Transverse colon (tissue), 4 donors: ENCODE measurements at regions not wholly inside any gene's neighbourhood (a gene's known extent, or its start where the extent isn't known, plus 50 kb on each side); places are given as distances from the start of the nearest gene placed in this dataset.

Experiments
- CTCF ChIP-seq, 5 experiments: fragments of 200-600 bp in 3 of 5; fragments of 450-650 bp in 2 of 5; sonication (generic) in 3 of 5; IDR thresholded peaks; 1 replicate in 2 of 5; 2 replicates in 3 of 5; pipeline ENCODE4 v1.5.1; 2016 to 2017; ENCODE audit warnings: antibody characterized with exemption in 5 of 5, inconsistent platforms in 3 of 5, mild to moderate bottlenecking in 2 of 5, moderate library complexity in 1 of 5
- POLR2AphosphoS5 ChIP-seq, 3 donors: sonication (generic); formaldehyde crosslinking; IDR thresholded peaks; one replicate each; pipeline ENCODE4 v1.6.1; 2016; ENCODE audit warnings: antibody characterized with exemption in 3 of 3

DNA sequence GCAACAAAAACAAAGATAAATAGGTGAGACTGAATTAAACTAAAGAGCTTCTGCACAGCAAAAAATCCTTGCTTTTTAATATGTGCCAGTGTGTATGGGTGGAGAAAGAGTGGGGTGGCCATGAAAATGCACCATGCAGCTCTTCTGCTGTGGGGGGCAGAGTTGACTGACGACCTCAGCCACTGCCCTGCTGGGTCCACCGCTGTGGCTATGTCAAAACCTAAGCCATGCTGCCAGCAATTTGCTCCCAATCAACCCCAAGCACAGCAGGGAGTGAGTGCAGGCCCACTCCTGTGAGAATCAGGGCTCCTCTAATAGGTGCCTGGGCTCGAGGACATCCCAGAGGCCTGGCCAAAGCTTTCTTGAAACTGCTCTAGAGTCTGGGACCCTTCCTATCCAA lies 235.6 kb upstream of the RBBP8 start:
- no peak for TF ChIP-seq CTCF (IDR thresholded peaks at IDR 0.05)
- TF ChIP-seq POLR2AphosphoS5 (IDR thresholded peaks at IDR 0.05) = no peak
